ENCODE measurements at regions not wholly inside any gene's neighbourhood (a gene's known extent, or its start where the extent isn't known, plus 50 kb on each side); places are given as distances from the start of the nearest gene placed in this dataset.

DNA sequence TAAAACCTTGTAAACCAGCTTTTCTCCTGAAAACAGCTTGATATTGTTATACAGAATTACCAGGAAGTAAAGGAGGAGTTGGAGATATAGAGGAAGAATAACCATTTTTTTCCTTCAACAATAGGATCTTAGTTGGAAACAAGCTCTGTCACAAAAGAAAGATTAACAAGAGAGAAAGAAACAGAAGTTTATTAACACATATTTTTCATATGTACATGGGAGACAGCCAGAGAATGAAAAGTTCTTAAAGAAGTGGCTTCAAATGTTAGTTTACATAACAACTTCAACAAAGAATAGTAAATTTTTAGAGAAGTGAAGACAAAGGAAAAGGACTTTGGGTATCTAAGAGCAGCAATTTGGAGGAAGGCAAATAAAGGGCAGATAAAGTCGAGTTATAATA lies 94.9 kb upstream of the ANKRD50 start:
- DNase-seq (ENCODE audit: low spot score), result no peak

DNA sequence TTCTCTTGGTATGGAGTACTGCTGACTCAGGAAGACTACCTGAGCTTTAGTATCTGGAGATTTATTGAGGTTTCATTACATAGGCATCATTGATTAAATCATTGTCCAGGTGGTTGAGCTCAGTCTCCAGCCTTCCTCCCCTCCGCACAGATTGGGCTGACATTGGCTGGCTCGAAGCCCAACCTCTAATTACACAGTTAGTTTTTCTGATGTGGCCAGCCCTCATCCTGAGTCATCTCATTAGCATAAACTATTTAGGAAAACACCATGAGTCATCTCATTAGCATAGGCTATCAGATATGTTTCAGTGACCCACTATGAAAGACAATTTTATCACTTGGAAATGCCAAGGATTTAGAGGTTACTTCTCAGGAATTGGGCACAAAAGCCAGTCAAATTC lies 93.9 kb upstream of the ANKRD50 start:
- no peak for DNase-seq (ENCODE audit: low spot score)

DNA sequence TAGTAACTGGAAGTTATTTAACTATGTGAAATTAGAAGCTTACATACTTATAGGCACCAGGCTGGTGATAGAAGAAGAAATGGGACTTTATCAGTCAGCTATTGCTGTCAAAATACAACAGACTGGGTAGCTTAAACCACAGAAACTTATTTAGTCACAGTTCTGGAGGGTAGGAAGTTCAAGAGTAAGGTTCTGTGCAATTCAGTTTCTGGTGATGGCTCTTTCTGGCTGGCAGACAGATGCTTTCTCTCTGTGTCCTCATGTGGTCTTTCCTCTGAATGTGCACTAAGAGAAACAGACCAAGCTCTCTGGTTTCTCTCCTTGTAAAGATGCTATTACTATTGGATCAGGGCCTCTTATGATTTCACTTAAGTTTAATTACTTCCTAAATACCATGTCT lies 92.1 kb upstream of the ANKRD50 start:
- DNase-seq (ENCODE audit: low spot score), result no peak

DNA sequence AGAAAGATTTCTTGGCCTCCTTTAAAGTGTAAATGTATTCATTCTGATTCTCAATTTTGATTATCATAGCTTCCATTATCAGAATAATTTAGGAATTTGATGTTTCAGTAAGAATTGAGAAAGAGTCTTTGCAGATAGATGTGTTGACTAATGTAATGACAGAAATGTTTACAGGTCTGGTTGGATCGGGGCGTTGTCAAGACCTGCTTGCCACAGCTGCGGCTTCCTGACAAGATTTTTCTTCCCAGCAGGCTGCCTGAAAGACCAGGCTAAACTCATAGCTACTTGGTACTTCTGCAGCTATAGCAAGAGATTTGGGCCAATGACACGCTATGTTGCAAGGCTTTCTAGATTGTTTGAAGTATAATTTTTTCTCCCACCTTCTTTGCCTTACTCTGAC lies 91.5 kb upstream of the ANKRD50 start:
- DNase-seq (ENCODE audit: low spot score), result no peak

DNA sequence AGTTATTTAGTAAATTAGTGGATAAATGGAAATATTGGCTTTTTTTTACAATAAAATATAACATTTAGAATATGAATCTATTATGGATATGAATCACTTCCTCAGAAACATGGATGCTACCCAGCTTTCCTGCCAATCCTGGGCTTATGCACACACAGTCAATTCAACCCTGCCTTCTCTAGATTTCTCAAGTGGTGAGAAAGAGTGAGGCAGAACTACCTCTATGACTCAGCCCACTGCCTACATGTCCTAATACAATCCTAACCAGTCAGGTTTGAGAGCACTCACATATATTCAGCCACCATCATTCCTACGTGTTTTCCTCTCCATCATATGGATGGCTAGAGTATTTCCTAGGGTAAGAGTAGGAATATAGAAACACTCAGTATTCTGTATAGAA lies 91.1 kb upstream of the ANKRD50 start:
- no peak for DNase-seq (ENCODE audit: low spot score)

DNA sequence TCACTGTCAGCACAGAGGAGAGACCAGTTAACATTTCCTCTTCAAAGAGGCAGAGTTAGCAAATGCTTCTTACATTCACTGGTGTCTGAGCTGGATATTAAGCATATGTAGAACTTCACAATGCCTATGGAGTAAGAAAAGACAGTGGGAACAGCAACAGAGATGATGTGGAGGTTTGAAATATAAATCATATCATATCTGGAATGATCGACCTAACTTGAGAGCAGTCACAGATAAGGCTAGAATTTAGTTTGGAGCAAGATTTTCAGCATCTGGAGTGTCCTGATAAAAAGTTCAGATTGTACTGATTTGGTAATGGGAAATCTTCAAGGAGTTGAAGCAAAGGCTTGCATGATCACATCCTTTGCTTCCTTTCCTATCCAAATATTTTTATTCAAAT lies 90.5 kb upstream of the ANKRD50 start:
- no peak for DNase-seq (ENCODE audit: low spot score)

DNA sequence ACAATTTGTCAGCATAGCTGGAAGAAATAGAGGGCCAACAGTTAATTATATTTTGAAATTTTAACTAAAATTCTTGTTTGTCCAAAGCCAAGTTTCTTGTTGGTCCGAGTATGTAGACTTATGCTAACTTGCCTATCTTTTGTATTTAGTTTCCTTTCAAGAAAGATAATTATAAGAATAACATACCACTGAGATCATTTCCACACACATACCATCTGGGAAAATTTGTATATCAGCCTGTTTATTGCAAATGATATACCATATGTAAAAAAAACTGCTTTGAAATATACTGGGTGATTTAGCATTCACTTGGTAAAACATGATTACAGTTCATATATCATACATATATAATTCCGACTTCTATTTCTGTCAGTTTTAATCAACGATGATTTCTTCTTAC lies 84.7 kb upstream of the ANKRD50 start:
- no peak for DNase-seq (ENCODE audit: low spot score)

DNA sequence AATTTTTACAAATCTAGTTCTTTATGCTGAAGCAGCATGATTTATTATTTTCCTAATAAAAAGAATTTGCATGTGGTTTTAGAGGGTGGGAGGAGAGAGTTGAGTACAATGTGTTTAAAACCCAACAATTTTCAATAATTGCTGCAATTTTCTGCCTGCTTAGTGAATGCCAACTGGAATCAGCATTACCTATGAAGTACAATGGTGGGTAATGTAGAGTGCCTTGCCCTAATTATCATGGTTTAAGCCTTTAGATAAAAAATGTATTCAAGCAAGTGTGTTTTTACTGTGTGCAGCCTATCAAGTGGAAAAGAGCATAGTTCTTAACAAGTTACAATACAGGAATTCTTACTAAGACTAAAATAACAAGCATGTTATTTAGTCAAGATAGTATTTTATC lies 77.9 kb upstream of the ANKRD50 start:
- DNase-seq (ENCODE audit: low spot score), result no peak

DNA sequence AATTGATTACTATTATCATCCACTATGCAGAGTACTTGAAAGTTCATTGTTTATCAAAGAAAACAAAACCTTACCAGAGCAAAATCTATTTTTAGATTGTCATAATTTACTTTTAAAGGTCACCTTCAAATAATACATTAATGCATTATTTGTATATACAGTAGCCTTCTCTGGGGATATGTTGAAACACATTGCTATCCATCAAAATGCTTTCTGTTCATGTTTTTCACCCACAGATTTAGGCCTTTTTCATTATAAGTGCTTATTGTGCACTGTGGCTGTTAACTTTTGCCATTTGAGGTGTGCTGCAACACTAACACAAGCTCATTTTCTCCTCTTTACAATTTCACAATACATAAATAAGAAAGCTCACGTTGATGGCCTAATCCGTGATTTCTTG lies 74.1 kb upstream of the ANKRD50 start:
- no peak for DNase-seq (ENCODE audit: low spot score)

DNA sequence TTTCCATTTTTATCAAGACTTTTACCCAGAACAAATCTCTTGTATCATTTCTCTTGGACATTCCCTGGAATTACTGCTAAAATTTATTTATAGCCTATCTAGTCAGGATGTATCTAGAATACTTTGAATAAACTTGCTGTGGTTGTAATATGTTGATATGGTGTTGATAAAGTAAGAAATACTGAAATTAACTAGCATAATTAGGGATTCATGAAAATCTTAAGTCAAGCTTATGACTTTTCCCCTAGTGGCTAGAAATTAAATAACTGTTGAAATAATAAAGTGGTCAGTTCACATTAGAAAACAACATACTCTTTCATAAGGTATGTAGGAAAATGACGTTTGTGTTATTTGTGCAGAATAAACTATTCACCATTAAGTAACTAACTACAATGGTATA lies 73.1 kb upstream of the ANKRD50 start:
- DNase-seq (ENCODE audit: low spot score), result no peak

DNA sequence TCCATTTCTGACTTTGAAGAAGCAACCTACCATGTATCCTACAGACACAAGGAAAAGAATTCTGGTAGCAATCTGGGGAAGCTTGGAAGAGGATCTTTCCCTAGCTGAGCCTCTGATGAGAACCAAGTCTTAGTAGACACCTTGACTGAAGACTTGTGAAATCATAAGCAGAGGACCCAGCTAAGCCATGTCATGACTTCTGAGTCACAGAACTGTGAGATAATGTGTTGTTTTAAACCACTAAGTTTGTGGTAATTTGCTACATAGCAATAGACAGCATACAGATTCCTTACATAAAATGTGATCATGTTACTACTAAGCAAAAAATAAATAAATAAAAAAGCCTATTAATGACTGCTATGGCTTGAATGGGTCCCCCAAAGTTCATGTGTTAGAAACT lies 71.3 kb upstream of the ANKRD50 start:
- no peak for DNase-seq (ENCODE audit: low spot score)

DNA sequence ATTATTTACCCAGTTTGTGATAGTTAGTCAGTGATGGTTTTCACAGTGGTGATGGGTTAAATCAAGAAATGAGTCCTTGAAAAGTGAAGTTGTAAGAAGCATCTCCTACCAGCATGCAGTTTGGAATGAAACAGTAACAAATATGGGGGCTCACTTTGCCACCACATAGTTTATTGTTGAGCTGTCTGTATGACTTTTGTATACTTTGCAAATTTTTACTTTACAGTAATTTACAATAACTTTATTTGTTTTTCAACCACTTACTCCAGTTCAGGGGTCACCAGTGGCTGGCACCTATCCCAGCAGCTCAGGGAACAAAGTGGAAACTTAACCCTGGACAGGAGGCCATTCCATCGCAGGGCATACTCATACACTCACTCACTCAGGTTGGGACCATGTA lies 64.5 kb upstream of the ANKRD50 start:
- DNase-seq (ENCODE audit: low spot score), result no peak

DNA sequence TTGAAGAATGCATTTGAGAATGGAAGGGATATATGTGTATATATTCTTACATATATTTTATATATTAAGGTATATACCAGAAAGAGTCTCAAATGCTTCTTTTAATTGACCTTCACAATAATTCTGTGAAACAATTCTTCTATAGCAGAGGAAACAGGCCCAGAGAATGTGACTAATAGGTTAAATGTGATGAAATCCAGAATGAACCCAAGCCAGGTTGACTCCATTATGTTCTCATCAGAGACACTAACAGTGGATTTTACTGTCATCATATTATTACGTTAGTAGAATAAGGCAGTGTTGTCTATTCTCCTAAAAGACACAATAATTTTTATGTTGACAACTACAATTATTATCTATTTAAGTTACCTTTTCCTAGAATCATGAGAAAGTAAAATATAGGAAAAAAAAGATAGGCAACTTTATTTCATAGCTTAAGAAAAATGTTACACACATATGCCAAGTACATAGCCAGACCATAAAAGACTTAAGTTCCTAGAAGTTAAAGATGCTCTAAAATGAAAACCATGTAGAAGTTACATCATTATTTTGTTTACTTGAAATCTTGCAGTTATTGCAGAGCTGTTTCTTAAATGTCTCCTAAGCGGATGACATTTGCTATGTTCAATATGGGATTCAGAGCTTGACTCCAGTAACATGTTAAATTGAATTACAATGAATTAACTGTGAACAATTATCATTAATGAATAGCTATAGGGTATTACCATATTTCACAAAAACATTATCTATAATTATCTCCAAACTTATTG lies 56.2 kb upstream of the ANKRD50 start:
- no peak for DNase-seq (ENCODE audit: low spot score)

DNA sequence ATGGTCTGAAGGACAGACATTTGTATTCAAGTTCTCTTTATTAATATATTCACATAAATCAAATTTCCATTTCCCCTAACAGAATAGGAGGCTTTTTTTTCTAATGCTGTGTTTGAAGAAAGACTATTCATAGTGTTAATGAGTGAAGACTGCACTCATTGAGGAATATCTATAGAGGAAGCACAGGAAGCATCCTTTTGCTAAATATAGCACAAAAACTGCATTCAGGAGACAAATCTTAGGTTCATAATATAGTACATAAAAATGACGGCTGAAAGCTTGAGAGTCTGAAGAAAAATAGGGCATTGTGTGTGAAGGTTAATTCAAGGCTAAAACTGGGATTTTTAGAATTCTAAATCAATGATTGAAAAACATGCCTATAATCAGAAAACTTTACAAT lies 50.4 kb upstream of the ANKRD50 start:
- no peak for DNase-seq (ENCODE audit: low spot score)

Data from globus pallidus (tissue), 1 donor.